Central memory CD4-positive, alpha-beta T cell (primary cell): ENCODE measurements at regions not wholly inside any gene's neighbourhood (a gene's known extent, or its start where the extent isn't known, plus 50 kb on each side); places are given as distances from the start of the nearest gene placed in this dataset.
"Not testable (repeated sequence)": the region's sequence is repeated elsewhere in the genome, so short reads cannot be mapped to it uniquely, and the experiment has no call there.

ENCODE experiments used
- DNase-seq: peaks from one replicate; pipeline ENCODE4 v3.0.0; 2022

DNA sequence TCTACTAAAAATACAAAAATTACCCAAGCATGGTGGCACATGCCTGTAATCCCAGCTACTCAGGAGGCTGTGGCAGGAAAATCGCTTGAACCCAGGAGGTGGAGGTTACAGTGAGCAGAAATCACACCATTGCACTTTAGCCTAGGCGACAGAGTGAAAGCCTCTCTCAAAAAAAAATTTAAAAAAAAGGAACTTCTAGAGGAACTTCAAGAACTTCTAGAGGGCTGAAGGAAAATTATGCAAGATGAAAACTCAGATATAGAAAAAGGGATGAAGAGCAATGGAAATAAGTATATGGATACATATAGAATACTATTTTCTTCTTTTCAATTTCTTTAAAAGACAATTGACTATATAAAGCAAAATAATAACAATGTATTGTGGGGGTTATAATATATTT lies 51.2 kb upstream of the PRR5 start:
- no peak for DNase-seq

DNA sequence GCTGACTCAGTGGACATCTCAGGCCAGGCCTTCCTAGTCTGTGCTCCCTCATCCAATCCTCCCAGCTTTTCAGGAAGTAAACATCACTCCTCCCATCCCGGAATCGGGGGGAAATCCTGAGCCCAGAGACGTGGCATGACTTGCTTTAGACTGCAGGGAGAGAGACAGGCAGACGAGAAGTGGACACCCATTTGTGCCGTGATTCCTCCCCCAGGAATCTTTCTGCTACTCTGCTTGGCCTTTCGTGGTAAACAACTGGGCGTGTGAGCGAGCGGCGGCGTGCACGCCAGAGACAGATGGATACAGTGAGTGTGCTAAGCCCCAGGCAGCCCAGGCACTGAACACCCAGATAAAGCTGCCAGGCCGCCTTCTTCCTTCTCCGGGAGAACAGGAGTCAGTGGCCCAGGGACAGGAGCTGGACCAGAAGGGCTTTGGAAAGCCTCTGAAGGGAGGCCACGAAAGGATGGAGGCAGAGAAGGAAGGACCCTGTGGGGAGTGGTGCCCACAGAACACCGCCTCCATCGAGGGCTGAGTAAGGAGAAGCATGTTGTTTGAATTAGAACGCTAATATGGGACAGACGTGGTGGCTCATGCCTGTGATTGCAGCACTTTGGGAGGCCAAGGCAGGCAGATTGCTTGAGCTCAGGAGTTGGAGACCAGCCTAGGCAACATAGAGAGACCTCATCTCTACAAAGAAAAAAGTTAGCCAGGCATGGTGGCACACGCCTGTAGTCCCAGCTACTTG lies 53.0 kb upstream of the PRR5 start:
- DNase-seq, result no peak

GRCh38 chr22:44648085-44648820 lies 53.8 kb upstream of the PRR5 start:
- DNase-seq, result no peak

DNA sequence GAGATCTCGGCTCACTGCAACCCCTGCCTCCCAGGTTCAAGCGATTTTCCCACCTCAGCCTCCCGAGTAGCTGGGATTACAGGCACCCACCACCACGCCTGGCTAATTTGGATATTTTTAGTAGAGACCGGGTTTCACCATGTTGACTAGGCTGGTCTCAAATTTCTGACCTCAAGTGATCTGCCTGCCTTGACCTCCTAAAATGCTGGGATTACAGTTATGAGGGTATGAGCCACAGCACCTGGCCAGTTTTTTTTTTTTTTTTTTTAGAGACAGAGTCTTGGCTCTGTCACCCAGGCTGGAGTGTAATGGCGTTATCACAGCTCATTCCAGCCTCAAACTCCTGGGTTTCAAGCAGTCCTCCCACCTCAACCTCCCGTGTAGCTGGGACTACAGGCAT lies 54.9 kb upstream of the PRR5 start:
- DNase-seq, result no peak

GRCh38 chr22:44646668-44647067 lies 55.3 kb upstream of the PRR5 start:
- no peak for DNase-seq

DNA sequence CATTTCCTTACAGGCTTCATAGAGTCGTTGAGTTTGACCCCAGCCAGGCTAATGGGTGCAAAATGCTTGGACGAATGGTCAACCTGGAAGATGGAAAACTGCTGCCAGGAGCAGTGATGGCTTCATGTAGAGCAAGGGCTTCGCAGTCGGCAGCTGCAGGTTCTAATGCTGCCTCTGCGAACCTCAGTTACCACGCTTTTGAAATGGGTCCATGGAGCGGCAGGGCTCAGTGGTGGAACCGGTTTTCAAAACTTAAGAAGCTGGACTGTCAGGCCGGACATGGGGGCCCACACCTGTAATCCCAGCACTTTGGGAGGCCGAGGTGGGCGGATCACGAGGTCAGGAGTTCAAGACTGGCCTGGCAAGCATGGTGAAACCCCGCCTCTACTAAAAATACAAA lies 55.9 kb upstream of the PRR5 start:
- DNase-seq, result no peak

GRCh38 chr22:44645531-44645930 lies 56.5 kb upstream of the PRR5 start:
- DNase-seq, result no peak

- DNase-seq, result no peak
Measured at GRCh38 chr22:44645083-44645482, 56.9 kb upstream of the PRR5 start.

DNA sequence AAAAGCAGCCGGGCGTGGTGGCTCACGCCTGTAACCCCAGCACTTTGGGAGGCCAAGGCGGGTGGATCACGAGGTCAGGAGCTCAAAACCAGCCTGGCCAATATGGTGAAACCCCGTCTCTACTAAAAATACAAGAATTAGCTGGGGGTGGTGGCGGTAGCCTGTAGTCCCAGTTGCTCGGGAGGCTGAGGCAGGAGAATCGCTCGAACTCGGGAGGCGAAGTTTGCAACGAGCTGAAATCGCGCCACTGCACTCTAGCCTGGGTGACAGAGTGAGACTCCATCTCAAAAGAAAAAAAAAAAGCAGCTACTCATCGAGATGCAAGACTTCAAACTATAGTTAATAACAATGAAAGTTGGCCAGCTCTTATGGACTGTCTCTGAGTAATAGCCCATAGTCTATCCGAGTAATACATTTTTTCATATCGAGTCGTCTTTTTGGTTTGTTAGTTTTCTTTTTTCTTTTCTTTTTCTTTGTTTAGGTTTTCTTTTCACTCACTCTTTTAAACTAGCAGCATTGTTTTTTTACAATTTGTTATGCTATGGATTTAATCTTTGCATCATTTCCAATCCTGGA lies 58.4 kb upstream of the PRR5 start:
- DNase-seq, result not testable (repeated sequence)

DNA sequence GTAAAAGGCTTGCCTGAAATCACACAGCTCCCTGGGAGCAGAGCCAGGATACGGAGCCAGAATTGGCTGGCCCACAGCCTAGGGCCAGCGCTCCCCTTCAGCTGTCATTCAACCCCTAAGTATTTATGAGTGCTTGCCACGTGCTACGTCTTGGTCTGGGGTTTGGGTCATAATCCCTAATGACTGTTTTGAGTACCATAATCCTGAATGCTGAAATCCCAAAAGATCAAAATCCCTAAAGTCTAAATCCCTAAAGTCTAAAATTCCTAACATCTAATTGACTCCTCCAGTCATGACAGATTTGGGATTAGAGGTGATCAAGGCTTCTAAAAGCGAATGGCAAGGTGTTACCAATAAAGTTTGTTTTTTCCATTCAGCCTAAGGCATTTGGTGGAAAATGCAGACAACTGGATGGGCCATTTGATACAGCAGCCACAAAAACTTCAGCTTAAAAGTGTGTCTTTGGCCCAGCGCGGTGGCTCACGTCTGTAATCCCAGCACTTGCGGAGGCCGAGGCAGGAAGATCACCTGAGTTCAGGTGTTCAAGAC lies 59.8 kb upstream of the PRR5 start:
- no peak for DNase-seq

GRCh38 chr22:44640618-44641155 lies 61.3 kb upstream of the PRR5 start:
- DNase-seq, result no peak

DNA sequence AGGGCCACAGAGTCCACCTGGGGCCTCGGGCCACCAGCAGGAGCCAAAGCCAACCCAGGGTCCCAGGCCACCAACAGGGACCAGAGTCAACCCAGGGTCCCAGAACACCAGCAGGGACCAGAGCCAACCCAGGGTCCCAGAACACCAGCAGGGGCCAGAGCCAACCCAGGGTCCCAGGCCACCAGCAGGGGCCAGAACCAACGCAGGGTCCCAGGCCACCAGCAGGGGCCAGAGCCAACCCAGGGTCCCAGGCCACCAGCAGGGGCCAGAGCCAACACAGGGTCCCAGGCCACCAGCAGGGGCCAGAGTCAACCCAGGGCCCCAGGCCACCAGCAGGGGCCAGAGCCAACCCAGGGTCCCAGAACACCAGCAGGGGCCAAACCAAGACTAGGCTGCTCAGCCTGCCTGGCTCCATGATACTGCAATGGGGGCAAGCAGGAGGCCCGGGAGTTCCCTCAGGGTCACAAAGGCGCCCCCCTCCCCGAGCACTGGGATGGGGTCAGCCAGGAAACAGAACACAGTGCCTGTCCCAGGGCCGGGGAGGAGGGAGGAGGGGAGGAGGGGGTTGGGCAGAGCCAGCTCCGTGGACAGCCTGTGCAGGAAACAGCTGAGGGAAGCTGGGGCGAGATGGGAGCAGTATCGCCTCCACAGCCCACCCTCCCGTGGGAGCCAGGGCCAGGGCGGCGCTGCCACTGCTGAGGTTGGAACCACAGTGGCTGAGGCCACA lies 62.0 kb upstream of the PRR5 start:
- no peak for DNase-seq

DNA sequence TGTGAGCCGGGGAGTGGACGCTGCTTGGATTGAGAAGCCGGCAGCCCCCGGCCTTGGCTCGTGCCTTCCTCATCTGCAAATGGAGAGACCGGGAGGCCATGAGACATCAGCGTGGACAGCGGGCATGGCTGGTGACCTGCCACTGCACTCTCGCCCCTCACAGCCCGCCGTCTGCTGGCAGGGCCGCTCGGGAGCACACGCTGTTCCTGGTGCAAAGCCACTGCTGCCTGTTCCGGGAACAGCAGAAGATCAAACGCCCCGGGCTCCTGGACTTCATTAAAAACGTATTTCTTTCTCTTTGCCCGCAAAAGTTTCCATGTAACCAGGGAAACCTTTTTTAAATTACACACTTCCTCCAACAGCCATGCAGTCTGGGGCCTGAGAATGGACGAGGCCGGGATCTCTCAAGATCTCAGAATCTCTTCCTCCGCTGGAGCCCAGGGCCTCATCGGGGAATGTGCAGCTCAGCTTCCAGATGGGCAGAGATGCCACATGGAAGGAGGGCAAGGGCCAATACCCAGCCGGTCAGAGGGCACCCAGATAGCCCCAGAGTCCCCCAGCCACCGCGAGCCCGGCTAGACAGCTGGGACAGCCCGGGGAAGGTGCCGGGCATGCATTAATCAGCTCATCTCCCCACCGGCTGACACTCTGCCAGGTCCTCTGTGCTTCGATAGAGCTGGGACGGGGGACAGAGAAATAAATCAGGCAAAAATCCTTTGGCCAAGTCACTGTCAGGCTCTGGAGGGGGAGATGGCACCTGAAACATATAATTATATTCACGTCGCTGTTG lies 62.8 kb upstream of the PRR5 start:
- no peak for DNase-seq

DNA sequence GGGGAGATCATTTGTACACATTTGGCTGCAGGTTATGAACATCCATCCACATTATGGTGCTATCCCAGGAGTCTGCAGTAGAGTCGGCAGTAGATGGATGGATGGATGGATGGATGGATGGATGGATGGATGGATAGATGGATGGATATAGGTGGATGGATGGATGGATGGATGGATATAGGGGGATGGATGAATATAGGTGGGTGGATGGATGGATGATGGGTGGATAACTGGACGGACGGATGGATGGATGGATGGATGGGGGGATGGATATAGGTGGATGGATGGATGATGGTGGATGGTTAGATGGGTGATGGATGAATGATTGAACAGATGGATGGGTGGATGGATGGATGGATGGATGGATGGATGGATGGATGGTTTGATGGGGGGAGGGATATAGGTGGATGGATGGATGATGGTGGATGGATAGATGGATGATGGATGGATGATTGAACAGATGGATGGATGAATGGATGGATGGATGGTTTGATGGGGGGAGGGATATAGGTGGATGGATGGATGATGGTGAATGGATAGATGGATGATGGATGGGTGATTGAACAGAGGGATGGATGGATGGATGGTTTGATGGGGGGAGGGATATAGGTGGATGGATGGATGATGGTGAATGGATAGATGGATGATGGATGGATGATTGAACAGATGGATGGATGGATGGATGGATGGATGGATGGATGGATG lies 65.3 kb upstream of the PRR5 start:
- DNase-seq, result not testable (repeated sequence)

DNA sequence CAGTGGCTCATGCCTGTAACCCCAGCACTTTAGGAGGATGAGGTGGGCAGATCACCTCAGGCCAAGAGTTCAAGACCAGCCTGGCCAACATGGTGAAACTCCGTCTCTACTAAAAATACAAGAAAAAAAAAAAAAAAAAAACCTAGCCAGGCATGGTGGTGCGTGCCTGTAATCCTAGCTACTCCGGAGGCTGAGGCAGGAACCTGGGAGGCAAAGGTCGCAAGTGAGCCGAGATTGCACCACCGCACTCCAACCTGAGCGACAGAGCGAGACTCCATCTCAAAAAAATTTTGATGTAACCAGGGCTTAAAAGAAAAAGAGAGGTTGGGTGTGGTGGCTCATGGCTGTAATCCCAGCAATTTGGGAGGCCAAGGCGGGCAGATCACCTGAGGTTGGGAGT lies 66.4 kb upstream of the PRR5 start:
- DNase-seq, result not testable (repeated sequence)

DNA sequence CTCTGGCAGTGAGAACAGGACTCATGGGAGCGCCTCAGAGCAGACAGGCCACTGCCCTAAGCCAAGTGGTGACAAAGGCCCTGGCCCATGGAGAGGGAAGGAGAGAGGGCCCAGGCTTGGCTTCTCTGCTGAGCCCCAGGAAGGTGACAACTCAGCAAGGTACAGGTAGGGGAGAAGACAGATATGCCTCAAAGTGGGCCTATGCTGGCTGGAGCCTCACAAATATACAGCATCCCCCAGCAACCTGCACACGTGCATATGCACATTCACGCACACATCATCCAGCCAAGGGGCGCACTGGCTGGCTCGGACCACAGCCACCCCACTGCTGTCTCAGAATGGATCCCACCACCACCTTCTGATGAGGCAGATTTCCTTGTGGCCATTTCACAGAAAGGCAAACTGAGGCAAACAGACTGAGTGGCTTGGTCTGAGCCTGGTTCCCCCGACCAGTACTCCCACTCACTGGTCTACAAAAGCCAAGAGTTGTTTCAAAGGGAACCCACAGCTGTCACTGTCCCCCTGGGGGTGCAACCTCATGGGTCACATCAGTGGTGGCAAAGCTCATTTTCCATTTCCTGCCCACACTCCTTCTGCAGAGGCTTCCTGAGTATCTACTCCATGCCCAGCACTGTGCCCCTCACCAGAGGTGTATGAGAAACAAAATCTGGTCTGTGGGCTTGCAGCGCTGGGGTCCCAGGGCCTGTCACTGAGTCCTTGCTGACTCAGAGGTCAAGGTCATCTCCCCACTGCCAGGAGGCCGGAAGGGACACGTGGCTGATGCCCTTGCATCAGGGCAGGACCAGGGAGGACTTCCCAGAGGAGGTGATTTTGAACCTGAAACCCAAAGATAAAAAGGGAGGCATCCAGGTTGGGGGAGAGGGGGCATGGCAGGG lies 67.3 kb upstream of the PRR5 start:
- DNase-seq, result no peak

DNA sequence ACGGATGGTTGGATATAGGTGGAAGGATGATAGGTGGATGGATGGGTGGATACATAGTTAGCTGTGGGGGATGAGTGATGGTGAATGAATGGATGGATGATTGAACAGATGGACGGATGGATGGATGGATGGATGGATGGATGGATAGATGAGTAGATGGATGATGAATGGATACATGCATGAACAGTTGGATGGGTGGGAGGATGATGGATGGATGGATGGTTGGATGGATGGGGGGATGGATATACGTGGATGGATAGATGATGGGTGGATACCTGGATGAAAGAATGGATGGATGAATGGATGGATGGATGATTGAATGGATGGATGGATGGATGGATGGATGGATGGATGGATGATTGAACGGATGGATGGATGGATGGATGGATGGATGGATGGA lies 68.4 kb upstream of the PRR5 start:
- no peak for DNase-seq

DNA sequence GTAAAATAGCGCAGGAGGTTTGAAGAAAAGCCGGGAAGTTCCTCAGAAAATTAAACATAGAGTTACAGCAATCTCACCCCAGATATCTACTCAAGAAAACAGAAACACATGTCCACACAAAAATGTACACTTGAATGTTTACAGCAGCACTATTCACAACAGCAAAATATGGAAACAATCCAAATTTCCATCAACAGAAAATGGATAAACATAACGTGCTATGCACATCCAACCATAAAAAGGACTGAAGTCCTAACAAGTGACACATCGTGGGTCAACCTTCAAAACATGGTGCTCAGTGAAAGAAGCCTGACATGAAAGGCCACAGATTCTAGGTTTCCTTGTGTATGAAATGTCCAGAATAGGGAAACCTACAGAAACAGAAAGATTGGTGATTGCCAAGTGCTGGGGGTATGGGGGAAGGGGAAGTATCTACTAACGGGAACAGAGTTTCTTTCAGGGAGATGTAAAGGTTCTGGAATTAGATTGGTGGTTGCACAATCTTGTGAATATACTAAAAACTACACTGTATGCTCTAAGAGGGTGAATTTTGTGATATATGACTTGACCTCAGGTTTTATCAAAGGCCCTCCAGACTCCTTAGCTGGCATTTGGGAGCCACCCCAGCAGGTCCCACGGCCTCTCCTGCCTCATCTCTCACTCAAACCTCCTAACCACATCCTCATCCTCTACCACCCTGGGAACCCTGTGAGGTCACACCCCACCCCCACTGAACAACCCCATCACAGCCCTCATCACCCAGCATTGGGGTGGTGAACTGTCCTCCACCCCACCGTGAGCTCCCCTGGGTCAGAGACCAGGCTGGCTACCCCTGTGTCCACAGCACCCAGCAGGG lies 69.2 kb upstream of the PRR5 start:
- DNase-seq, result no peak

DNA sequence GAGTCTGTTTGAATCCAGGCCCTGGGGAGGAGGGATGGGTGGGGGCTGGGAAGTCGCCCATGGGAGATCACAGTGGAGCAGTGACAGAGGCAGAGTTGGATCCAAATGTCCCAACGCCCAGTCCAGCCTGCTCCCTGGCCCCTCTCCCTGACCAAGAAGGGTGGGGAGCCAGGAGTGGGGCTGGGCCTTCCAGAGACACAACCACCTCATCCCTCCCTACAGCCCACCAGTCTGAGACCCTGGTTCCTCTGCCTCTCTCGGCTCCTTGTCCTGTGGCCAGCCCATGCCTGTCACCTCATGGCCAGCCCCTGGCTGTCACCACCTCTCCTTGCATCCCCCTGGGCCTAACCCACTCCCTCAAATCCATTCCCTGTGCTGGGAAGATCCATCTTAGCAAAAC lies 71.2 kb upstream of the PRR5 start:
- no peak for DNase-seq
